ENCODE measurements at regions not wholly inside any gene's neighbourhood (a gene's known extent, or its start where the extent isn't known, plus 50 kb on each side); places are given as distances from the start of the nearest gene placed in this dataset.

DNA sequence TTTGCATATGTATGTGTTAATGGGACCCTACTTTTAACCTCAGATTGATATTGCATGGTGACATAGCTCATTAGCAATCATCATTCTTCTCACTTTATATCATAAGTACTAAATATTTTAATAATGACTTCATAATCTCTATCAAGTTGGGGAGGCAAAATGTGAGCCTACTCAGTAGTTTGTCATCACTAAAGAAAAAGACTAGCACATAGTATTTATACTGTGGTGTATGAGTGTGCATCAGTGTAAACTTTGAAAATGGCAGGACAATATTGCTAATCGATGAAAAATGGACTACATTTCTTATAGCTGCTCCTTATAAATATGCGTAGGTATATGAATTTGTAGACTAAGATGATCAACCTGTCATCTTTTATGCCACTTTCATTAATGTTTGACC is 624.5 kb upstream of the ROBO2 start:
- TF ChIP-seq EZH2phosphoT487 (IDR thresholded peaks at IDR 0.05; ENCODE audit: low read depth) (no peak), CTCF (IDR thresholded peaks at IDR 0.05; ENCODE audit: low read depth, low read length) (no peak)
- Histone ChIP-seq H3K4me3 (ENCODE audit: low read length) (no peak overlapping the region), H3K4me1 (ENCODE audit: low read length) (peaks cover 6% of the 10 kb centered on the region; the same call in 1 of the 2 replicates), H3K9me3 (ENCODE audit: insufficient read depth, low read length) (no peaks in the 10 kb centered on the region), H4K20me1 (ENCODE audit: insufficient read depth, low read length) (no peaks in the 10 kb centered on the region), H3K27me3 (ENCODE audit: low read depth, low read length) (no peaks in the 10 kb centered on the region), H3K9ac (ENCODE audit: low read length) (no peak overlapping the region), H2AFZ (ENCODE audit: low read depth, low read length) (no peak overlapping the region), H3K27ac (ENCODE audit: low read length) (no peak overlapping the region), H3K79me2 (ENCODE audit: low read length) (no peaks in the 10 kb centered on the region), H3K36me3 (replicated peaks; ENCODE audit: low read depth, low read length) (peaks cover 4% of the 10 kb centered on the region), H3K4me2 (ENCODE audit: low read length) (no peak overlapping the region)

- Histone ChIP-seq H3K4me2 (ENCODE audit: low read length) (no peak overlapping the region), H3K79me2 (ENCODE audit: low read length) (no peaks in the 10 kb centered on the region), H4K20me1 (ENCODE audit: insufficient read depth, low read length) (no peaks in the 10 kb centered on the region), H3K9ac (ENCODE audit: low read length) (no peak overlapping the region), H2AFZ (ENCODE audit: low read depth, low read length) (no peak overlapping the region), H3K9me3 (ENCODE audit: insufficient read depth, low read length) (no peaks in the 10 kb centered on the region), H3K27me3 (ENCODE audit: low read depth, low read length) (no peaks in the 10 kb centered on the region), H3K36me3 (replicated peaks; ENCODE audit: low read depth, low read length) (no peaks in the 10 kb centered on the region), H3K4me1 (ENCODE audit: low read length) (no peaks in the 10 kb centered on the region), H3K27ac (ENCODE audit: low read length) (no peak overlapping the region), H3K4me3 (ENCODE audit: low read length) (no peak overlapping the region)
- TF ChIP-seq CTCF (IDR thresholded peaks at IDR 0.05; ENCODE audit: low read depth, low read length) (no peak), EZH2phosphoT487 (IDR thresholded peaks at IDR 0.05; ENCODE audit: low read depth) (no peak)
These were observed 610.2 kb upstream of the ROBO2 start for GRCh38 chr3:76429581-76430177.

GRCh38 chr3:76432396-76432795 is 607.5 kb upstream of the ROBO2 start:
- Histone ChIP-seq H3K4me3 (ENCODE audit: low read length) (no peak overlapping the region), H3K36me3 (replicated peaks; ENCODE audit: low read depth, low read length) (no peaks in the 10 kb centered on the region), H3K27ac (ENCODE audit: low read length) (no peak overlapping the region), H3K9me3 (ENCODE audit: insufficient read depth, low read length) (no peaks in the 10 kb centered on the region), H2AFZ (ENCODE audit: low read depth, low read length) (no peak overlapping the region), H3K79me2 (ENCODE audit: low read length) (no peaks in the 10 kb centered on the region), H3K4me1 (ENCODE audit: low read length) (no peaks in the 10 kb centered on the region), H3K27me3 (ENCODE audit: low read depth, low read length) (no peaks in the 10 kb centered on the region), H3K9ac (ENCODE audit: low read length) (no peak overlapping the region), H4K20me1 (ENCODE audit: insufficient read depth, low read length) (no peaks in the 10 kb centered on the region), H3K4me2 (ENCODE audit: low read length) (no peak overlapping the region)
- TF ChIP-seq EZH2phosphoT487 (IDR thresholded peaks at IDR 0.05; ENCODE audit: low read depth) = no peak
- no peak for TF ChIP-seq CTCF (IDR thresholded peaks at IDR 0.05; ENCODE audit: low read depth, low read length)

- H3K4me2 ChIP-seq (ENCODE audit: low read length) = no peak overlapping the region
- H3K9ac ChIP-seq (ENCODE audit: low read length) = no peak overlapping the region
- no peak overlapping the region for H2AFZ ChIP-seq (ENCODE audit: low read depth, low read length)
- H3K36me3 ChIP-seq (replicated peaks; ENCODE audit: low read depth, low read length) = no peaks in the 10 kb centered on the region
- H3K4me1 ChIP-seq (ENCODE audit: low read length) = peaks cover 13% of the 10 kb centered on the region
- TF ChIP-seq CTCF (IDR thresholded peaks at IDR 0.05; ENCODE audit: low read depth, low read length) (no peak), EZH2phosphoT487 (IDR thresholded peaks at IDR 0.05; ENCODE audit: low read depth) (no peak)
- H3K27ac ChIP-seq (ENCODE audit: low read length) = no peak overlapping the region
- no peak overlapping the region for H3K4me3 ChIP-seq (ENCODE audit: low read length)
- H3K9me3 ChIP-seq (ENCODE audit: insufficient read depth, low read length) = no peaks in the 10 kb centered on the region
- no peaks in the 10 kb centered on the region for H3K79me2 ChIP-seq (ENCODE audit: low read length)
- no peaks in the 10 kb centered on the region for H3K27me3 ChIP-seq (ENCODE audit: low read depth, low read length)
- H4K20me1 ChIP-seq (ENCODE audit: insufficient read depth, low read length) = no peaks in the 10 kb centered on the region
These were observed 603.0 kb upstream of the ROBO2 start for GRCh38 chr3:76436894-76437293.

Measured in OCI-LY3 (cell line).